ENCODE measurements at regions not wholly inside any gene's neighbourhood (a gene's known extent, or its start where the extent isn't known, plus 50 kb on each side); places are given as distances from the start of the nearest gene placed in this dataset.

DNA sequence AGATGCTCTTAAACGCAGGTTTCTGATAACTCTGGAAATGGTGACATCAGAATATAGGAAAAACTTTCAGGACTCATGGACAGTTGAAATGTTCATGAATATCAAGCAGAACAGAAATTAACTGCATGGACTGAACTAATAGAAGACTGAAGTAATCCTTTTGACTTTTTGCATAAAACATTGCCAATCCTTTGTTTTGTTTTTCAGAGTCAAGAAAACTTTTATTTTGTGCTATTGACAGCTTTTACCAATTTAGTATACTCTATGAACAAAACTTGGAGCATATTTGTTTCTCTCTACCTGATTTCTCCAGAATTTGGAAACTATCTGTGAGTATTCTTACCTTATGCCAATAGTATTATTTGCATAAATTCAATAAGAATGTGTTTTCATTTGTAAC, 61.2 kb upstream of the HMX1 start:
- H3T11ph ChIP-seq (ENCODE audit: low read length): no peak overlapping the region
- no peaks in the 10 kb centered on the region for H4K20me1 ChIP-seq (ENCODE audit: control insufficient read depth, insufficient read depth, insufficient read length)
- H3K56ac ChIP-seq (ENCODE audit: insufficient read length, low read depth, low read length): no peak overlapping the region
- H4K8ac ChIP-seq (replicated peaks; ENCODE audit: insufficient read length, low read depth, low read length): no peak overlapping the region
- H3K79me2 ChIP-seq (ENCODE audit: insufficient read depth, low read length): no peaks in the 10 kb centered on the region
- no peak overlapping the region for H2BK20ac ChIP-seq (ENCODE audit: low read depth, low read length, poor library complexity, severe bottlenecking)
- H3K4me2 ChIP-seq (ENCODE audit: insufficient read depth, insufficient read length, low read length): no peak overlapping the region
- no peaks in the 10 kb centered on the region for H3K4me1 ChIP-seq (ENCODE audit: insufficient read depth, low read length)
- H4K91ac ChIP-seq (ENCODE audit: insufficient read length, low read depth, low read length): no peak overlapping the region
- no peak overlapping the region for H2AFZ ChIP-seq (ENCODE audit: low read length)
- no peak overlapping the region for H3K18ac ChIP-seq (ENCODE audit: insufficient read length, low read depth, low read length)
- no peak overlapping the region for H4K5ac ChIP-seq (ENCODE audit: insufficient read length, low read depth, low read length)
- no peak overlapping the region for H3K27ac ChIP-seq (ENCODE audit: insufficient read length, low read depth, low read length)
- H3K4me3 Mint-ChIP-seq: no peak overlapping the region
- H3K27me3 Mint-ChIP-seq (ENCODE audit: low read depth): peaks cover 8% of the 10 kb centered on the region
- no peaks in the 10 kb centered on the region for H3K23me2 ChIP-seq (ENCODE audit: insufficient read length, low read depth, low read length, poor library complexity, severe bottlenecking)
- no peak overlapping the region for H3K4ac ChIP-seq (ENCODE audit: low read depth, low read length)
- no peak overlapping the region for H3K14ac ChIP-seq (ENCODE audit: insufficient read depth, low read length)
- no CpG with 5 or more reads among the region's 1 CpG for WGBS (ENCODE audit: extremely low coverage, insufficient read length, low lambda C conversion rate)
- peaks cover 14% of the 10 kb centered on the region for H3K9me3 ChIP-seq (ENCODE audit: control insufficient read depth, low read depth, low read length)
- H2BK12ac ChIP-seq (ENCODE audit: insufficient read length, low read depth, low read length): no peak overlapping the region
- no peak for DNase-seq
- no peak overlapping the region for H2AK5ac ChIP-seq (ENCODE audit: insufficient read length, low read length)
- no peaks in the 10 kb centered on the region for H3K27me3 ChIP-seq (ENCODE audit: insufficient read depth, low read length)
- TF ChIP-seq, protein P1, sequence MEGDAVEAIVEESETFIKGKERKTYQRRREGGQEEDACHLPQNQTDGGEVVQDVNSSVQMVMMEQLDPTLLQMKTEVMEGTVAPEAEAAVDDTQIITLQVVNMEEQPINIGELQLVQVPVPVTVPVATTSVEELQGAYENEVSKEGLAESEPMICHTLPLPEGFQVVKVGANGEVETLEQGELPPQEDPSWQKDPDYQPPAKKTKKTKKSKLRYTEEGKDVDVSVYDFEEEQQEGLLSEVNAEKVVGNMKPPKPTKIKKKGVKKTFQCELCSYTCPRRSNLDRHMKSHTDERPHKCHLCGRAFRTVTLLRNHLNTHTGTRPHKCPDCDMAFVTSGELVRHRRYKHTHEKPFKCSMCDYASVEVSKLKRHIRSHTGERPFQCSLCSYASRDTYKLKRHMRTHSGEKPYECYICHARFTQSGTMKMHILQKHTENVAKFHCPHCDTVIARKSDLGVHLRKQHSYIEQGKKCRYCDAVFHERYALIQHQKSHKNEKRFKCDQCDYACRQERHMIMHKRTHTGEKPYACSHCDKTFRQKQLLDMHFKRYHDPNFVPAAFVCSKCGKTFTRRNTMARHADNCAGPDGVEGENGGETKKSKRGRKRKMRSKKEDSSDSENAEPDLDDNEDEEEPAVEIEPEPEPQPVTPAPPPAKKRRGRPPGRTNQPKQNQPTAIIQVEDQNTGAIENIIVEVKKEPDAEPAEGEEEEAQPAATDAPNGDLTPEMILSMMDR (conservative IDR thresholded peaks at IDR 0.05): no peak
- no peak overlapping the region for H3K23ac ChIP-seq (ENCODE audit: insufficient read length, low read depth, low read length)
- H3K9ac ChIP-seq (ENCODE audit: extremely low read depth, insufficient read length, low read length): no peak overlapping the region
- H2BK120ac ChIP-seq (ENCODE audit: low read depth, low read length, poor library complexity, severe bottlenecking): no peak overlapping the region
- H3K4me1 Mint-ChIP-seq: no peaks in the 10 kb centered on the region
- H3K9me3 Mint-ChIP-seq: peaks cover 78 to 81% of the 10 kb centered on the region in 2 experiments
- no peak overlapping the region for H3K27ac Mint-ChIP-seq
- no peak overlapping the region for H2BK5ac ChIP-seq (ENCODE audit: insufficient read length, low read length)
- H3K79me1 ChIP-seq (ENCODE audit: insufficient read depth, low read depth, low read length, poor library complexity, severe bottlenecking): no peaks in the 10 kb centered on the region
- H2BK15ac ChIP-seq (ENCODE audit: low read depth, low read length): no peak overlapping the region
- peaks cover 4 to 5% (median 5%) of the 10 kb centered on the region in 3 experiments; a peak in 6 of 7 replicates for H3K36me3 Mint-ChIP-seq (ENCODE audit: insufficient read depth in 1 of 3, low read depth in 3 of 3)

Measured in H9 (cell line).